ENCODE measurements at regions not wholly inside any gene's neighbourhood (a gene's known extent, or its start where the extent isn't known, plus 50 kb on each side); places are given as distances from the start of the nearest gene placed in this dataset.

- TF ChIP-seq CTCF (IDR thresholded peaks at IDR 0.05) (no peak), POLR2AphosphoS5 (IDR thresholded peaks at IDR 0.05) (no peak), POLR2A (IDR thresholded peaks at IDR 0.05) (no peak), EP300 (IDR thresholded peaks at IDR 0.05; ENCODE audit: low read depth) (no peak)
These were observed 110.3 kb downstream of the SEC23IP start for GRCh38 chr10:120002785-120003184.
